ENCODE measurements at regions not wholly inside any gene's neighbourhood (a gene's known extent, or its start where the extent isn't known, plus 50 kb on each side); places are given as distances from the start of the nearest gene placed in this dataset.
"Not testable (repeated sequence)": the region's sequence is repeated elsewhere in the genome, so short reads cannot be mapped to it uniquely, and the experiment has no call there.

DNA sequence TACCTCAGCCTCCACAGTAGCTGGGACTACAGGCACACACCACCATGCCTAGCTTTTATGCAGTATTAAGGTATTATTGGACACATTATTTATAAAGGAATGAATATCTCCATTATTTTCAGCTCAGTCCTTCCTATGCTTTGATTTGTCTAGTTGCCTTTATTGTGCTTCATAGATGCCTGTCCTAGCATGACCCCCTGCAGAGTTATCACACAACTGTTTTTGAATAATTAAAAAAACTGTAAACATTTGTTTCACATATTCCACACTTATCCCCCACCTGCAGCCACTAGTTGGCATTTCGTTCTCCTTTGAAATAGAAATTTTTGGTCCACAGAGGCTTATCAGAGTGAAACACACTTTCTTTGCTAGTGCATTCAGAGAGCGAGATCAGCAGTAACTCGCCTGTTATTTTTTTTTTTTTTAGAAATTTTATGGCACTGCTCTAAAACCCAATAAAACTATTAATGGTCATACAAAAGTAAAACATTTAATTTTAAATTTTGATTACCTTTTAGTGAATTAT, 151.8 kb upstream of the RASA1 start:
- no peak for DNase-seq

DNA sequence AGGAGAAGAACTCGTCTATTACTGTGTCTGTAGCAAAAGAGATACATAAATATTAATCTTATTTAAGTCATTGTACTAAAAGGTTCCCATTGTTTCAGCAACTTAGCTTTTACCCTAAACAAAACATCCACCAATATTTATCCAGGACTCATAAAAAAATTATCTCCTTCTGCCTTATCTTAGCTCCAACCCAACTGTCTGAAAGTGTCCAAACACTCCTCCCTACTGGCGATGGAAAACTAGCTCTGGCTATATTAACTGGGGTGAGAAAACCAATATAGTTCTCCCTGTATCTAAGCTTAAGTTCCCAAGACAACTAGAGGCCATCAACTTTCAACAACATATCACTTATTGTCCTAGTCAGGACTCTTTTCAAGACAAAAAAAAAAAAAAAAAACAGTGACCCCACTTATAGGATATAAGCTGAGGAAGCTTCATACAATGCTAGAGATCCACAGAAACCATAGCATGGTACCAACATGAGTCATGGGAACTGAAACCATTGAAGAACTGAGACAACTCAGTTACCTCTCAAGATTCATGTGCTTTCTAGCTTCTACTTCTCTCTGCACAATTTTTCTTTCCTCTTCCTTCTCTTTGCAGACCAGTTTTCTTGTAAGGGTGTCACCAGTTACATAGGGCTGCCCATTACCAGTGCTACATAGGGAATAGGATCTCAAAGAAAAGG, 150.7 kb upstream of the RASA1 start:
- DNase-seq = no peak

DNA sequence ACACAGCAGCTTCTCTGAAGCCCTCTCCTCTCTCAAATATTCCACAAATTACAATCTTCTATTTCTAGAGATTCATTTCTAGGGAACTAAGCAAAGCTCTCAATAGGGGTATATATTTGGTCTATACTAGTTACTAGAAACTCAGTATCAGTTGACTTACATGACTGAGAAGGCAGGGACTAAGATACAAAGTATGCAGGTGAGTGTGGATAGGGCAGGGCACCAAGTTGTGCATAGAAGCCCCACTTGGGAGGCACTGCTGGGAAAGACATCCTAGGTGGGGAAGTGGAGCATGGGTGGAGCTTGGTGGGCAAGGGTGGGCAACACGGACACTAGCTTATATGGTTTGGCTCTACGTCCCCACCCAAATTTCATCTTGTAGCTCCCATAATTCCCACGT, 148.1 kb upstream of the RASA1 start:
- DNase-seq = no peak

DNA sequence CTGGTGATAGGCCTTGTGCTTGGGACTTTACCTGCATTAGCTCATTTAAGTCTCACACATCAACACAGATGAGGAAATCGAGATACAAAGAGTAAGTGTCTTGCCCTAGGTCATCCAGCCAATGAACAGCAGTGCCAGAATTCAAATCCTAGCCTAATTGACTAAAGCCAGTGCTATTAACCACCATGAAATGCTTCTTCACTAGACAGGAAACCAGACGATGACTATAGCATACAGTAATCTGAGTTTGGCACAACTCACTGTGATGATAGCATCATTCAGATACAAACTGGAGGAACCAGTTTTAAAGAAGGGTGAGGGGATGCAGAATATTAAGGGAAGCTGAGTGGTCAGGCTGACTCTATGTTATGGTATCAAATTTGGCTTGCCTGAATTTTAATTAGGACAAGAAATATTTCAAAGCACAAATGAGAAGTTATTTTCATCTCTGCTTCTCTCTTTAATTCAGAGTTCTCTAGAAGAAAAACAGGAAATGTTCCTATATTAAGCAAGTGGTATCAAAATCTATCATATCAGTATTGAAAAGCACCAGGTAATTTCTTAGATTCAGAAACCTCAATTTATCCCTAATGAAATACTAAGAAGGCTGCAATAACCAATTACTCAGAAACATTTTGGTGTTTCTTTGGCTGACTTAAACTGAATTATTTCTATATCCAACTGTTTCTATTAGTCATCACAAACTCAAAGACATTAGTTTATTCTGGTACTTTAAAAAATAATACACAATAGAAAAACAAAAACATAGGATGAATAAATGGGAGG, 147.0 kb upstream of the RASA1 start:
- DNase-seq = no peak

DNA sequence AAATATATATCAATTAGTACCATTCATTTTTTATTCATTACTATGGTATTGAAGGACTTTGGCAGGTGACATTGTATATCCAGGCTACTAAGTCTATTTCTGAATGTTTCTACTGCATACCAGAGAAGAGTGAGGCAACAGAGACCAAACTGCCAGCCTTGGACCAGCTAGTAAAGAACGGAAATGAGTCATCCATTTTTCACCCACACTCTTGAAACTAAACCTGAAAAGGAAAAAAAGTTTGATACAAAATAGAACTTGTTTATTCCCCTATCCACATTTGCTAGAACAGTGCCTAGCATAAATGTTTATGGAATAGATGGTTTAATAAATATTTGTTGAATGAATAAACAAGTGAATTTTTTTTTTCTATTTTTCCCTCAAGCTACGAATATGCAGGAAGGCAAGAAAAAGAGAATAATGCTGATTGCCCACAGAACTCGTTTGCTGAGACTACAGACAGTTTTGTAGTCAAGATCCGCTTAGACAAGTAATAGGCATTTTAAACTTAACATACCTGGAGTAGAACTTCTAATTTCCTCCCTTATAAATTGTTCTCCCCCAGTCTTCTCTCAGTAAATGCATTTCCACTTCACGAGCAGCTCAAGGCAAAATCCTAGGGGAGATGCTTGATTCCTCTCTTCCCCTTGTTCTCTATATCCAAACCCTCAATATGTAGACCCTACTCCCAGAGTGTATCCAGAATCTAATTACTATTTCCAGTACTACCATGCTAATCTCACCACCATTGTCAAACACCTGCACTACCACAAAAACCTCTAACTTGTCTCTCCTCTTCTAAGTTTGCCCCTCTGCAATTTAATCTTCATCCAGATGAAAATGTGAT, 146.2 kb upstream of the RASA1 start:
- no peak for DNase-seq

DNA sequence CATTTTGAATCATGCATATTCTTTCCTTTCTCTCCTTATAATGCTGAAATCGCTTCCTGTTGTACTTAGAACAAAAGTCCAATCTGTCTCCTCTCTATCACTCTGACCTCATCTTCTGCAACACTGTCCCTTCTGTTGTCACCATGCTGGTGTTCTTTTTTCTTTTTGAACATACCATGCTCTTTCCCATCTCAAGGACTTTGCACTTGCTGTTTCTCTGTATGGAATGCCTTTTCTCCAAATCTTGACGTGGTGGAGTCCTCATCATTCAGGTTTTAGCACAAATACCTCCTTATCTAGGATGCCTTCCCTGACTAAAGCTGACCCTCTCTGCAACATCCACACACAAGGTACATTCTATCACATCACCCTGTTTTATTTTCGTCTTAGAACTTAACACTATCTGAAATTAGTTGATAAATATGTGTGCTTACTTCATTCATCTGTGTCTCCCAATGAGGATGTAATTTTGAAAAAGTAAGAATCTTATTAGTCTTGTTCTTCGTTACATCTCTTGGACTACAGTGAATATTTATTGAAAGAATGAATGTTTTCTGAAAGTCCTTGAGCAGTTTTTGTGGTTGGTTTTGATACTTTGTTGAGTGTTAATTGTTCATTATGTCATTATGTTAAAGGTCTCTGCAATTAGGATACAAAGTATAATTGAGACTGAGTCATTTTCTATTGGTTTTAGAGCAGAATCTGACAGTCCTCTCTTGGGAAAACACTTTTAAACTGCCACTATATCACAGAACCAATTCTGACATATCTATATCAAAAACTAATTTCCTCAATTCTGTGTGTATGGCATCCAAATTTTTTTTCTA, 145.3 kb upstream of the RASA1 start:
- no peak for DNase-seq

DNA sequence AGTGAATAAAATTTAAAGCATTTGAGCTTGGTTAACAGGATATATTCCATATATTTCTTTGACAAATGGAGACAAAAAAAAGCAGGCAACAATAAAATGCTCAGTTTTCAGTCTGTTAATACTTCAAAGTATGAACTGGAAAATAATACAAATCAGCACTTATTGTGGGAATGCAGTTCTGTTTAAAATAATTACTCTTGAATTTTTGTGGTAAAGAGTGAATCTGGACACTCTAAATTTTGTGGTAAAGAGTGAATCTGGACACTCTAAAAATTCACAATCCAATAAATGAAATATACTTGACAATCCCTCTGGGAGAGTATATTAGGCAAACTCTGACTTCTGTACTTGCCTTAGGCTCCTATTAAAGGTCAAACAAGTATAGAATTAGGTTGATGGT, 141.9 kb upstream of the RASA1 start:
- no peak for DNase-seq

DNA sequence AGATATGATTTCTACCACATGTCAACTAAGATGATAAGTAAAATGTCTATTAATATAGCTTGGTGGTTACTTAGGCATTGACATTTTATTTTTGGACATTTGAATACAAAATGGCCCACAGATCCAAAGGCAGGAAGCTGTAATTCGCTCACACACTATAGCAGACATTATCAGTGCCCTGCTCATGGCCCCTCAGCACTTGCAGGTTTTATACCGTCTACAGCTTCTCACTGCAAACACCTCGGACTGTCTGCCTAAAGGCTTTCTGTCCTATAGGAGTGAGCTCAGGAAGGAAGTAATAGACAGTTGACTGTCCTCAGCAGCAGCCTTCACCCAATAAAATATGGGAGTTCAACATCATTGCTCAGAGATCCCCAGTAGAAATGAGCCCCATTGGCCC, 140.8 kb upstream of the RASA1 start:
- DNase-seq = no peak

DNA sequence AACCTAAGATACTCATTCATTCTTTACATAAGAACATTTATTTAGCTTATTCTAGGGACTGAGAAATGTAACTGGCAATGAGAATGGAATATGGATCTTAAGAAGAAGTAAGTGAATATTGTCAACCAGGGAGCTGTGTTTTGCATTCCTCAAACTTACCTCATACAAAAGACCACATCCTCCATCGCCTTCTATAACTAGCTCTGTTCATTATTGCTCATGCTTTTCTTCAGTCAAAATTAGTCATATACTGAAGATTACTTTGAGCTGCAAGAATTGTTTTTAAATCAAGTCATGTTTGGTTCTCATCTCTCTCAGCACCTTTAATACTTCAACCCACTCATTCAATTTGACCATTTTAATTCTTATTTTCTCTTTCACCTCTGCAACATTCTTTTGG, 140.3 kb upstream of the RASA1 start:
- no peak for DNase-seq

DNA sequence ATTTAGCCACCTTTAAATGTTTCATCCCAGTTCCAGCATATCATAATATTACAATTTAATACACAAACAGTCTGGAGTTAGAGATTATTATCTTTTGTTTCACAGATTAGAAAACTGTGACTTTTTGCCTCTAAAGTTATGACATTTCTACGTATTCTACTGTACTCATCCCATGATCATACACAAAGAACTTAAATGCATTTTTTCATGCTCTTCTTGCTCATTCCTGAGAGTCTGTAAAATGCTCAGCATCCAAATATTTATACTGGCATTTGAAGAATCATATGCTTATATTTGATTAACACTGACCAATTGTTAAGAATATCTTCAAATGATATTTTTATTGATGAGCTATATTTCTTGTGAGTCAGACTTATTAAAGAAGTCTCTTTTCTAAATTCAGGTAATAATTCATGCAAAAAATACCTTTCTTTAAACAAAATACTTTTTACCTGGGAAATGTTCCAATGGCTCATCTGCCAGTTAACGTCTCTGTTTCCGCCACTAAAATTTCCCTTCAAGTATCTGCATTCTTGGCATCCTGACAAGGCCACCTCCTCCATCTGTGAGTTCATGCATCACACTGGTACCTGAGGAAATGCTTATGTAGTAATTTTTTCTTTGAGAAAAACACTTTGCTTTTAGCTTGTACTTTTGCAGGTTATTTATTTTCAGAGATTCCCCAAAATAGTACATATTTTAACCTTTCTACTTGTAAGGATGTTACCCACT, 139.6 kb upstream of the RASA1 start:
- DNase-seq = no peak

DNA sequence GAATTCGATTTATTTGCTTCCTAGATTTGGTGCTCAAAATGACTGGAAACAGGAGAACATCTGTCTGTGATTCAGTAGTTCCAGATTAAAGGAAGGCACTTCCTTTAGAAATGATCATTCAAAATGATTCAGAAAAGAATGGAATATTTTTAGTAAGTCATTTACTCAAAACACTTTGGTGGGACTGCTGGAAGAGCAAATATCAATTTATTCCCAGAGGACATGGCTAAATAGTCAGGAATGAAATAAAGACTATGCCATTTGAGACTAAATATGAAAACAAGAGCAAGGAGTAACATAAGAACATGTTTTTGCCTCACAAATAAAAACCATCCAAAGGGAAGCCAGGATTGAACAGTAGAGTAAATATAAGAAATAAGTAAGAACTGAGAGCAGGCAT, 138.6 kb upstream of the RASA1 start:
- no peak for DNase-seq

DNA sequence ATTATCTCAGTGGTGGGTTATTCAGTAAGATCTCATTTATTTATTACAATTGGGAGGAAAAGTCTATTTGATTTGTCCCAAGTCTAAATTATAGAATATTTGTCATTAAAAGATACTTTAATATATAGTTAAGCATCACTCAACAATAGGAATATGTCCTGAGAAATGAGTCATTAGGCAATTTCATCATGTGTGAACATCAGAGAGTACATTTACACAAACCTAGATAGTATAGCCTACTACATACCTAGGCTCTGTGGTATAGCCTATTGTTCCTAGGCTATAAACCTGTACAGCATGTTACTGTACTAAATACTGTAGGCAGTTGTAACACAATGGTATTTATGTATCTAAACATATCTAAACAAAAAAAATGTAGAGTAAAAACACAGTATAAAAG, 135.0 kb upstream of the RASA1 start:
- no peak for DNase-seq

DNA sequence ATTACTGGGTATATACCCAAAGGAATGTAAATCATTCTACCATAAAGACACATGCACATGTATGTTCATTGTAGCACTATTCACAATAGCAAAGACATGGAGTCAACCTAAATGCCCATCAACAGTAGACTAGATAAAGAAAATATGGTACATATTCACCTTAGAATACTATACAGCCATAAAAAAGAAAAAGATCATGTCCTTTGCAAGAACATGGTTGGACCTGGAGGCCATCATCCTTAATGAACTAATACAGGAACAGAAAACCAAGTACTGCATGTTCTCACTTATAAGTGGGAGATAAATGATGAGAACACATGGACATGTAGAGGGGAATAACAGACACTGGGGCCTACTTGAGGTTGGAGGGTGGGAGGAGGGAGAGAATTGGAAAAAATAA, 133.2 kb upstream of the RASA1 start:
- DNase-seq = not testable (repeated sequence)

DNA sequence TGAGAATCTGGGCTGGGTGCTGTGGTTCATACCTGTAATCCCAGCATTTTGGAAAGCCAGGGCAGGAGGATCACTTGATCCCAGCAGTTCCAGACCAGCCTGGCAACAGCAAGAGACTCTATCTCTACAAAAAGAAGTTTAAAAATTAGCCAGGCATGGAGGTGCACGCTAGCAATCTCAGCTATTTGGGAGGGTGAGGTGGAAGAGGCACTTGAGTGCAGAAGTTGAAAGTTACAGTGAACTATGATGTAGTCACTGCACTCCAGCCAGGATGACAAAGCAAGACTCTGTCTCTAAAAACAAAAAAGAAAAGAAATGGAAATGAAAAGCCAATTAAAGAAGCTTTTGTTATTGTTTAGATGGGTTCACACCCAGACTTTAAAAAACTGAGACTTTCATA, 131.6 kb upstream of the RASA1 start:
- DNase-seq = no peak

DNA sequence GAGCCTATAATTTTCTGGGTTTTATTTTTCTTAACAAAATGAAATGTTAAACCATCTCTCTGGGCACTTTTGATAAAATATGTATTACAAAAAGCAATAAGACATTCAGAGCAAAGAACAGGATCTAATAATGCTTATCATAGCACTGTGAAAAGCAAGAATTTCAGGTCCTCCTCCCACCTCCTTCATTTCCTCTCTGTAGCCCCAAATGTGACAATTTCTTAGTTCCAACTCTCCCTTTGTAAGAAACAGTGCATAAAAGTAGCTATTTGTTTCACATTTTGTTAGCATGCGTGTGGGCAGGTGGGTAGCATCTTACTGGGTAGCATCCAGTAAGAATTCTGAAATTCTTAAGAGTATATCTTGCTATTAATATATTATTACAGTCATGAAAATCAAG, 130.9 kb upstream of the RASA1 start:
- DNase-seq = no peak

DNA sequence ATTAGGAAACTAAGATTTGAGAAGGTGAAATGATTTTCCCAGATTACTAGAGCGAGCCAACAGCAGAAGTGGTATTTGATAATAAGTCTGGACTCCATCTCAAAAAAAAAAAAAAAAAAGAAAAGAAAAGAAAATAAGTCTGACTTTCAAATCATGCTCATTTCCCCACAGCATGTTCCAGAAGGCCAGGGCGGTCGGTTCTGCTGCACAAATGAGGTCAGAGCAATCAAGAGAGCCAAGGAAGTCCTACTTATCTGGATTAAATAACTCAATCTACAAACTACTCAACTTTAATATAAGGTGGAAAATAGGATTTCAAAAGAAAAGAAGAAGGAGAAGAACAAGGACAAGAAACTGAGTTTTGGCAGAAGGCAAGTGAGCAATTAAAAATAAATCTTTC, 130.4 kb upstream of the RASA1 start:
- no peak for DNase-seq

DNA sequence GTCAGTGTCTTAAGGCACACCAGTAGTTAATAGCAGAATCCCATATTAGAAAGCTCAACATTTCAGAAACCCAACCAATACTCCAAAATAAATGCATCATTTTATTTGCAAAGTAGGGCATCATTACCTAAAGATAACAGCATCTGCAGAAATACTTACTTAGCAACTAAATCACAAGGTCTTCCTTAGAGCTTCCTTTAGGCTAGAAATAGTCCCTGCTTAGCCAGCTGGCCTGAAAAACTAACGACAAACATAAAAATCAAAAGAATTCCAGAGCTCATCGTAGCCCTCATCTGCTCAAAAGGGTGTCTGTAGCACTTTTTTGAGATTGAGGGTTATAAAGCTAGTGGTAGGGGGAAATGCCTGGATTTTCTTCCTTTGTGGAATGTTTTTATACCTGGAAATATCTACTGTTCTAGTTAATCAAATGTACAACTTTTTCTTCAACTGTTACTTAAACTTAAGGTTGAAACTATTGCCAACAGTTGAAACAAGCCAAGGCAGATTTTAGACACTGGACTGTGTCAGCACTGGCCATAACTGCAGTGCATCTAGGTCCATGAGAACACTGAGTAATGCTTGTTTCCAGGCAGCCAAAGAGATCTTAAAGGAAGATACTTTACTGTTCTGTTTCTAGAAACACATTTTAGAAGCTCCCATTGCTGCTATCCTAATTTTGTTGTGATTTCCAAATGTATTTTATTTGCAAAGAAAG, 129.4 kb upstream of the RASA1 start:
- DNase-seq = no peak

DNA sequence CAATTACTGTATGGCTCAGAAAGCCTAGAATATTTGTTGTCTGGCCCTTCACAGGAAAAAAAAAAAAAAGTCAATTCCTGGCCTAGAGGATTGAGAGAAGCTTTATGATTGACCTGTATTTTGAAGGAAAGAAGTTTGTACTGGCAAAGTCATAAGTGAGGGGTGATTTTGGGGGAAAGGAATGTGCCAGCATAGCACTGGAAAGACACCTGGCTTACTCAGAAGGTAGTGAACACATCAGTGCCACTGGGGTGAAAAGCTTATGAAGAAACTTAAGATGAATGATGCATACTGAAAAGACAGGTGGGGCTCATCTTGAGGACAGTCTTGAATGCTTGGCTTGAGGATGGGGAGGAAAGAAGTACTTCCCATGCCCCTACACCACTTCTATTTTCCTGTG, 127.9 kb upstream of the RASA1 start:
- DNase-seq = no peak

DNA sequence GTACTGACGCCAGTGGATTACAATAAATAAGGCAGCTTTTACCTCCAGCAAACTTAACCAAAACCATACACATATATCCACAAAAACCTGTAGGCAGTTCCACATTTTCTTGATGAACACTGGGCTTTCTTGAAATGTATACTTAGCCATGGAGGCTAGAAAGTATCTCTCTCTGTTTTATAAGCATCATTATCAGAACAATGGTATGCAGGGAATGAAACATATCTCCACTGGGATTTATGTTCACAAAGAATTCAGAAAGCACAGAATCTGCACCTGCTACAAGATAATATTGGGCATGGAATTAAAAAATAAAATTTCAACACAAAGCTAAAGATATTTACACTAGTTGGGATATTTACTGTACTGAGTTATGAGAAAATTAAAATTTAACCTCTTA, 126.1 kb upstream of the RASA1 start:
- DNase-seq = no peak

DNA sequence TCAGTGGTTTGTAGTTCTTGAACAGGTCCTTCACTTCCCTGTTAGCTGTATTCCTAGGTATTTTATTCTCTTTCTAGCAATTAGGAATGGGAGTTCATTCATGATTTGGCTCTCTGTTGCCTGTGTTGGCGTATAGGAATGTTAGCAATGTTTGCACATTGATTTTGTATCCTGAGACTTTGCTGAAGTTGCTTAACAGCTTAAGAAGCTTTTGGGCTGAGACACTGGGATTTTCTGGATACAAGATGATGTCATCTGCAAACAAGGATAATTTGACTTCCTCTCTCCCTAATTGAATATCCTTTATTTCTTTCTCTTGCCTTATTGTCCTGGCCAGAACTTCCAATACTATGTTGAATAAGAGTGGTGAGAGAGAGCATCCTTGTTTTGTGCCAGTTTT, 121.8 kb upstream of the RASA1 start:
- not testable (repeated sequence) for DNase-seq

DNA sequence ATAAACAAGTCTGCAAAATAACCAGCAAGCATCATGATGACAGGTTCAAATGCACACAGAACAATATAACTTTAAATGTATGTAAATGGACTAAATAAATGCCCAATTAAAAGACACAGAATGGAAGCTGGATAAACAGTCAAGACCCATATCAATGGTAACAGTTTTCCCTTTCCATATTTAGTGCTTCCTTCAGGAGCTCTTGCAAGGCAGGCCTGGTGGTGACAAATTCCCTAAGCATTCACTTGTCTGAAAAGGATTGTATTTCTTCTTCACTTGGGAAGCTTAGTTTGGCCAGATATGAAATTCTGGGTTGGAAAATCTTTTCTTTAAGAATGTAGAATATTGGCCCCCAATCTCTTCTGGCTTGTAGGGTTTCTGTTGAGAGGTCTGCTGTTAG, 120.2 kb upstream of the RASA1 start:
- no peak for DNase-seq
